ENCODE measurements at regions not wholly inside any gene's neighbourhood (a gene's known extent, or its start where the extent isn't known, plus 50 kb on each side); places are given as distances from the start of the nearest gene placed in this dataset.

GRCh38 chr4:164410401-164410800, 343.5 kb upstream of the SMIM31 start:
- no peak overlapping the region for H3K4me3 ChIP-seq (replicated peaks; ENCODE audit: low read depth, low read length)
- no peak for TF ChIP-seq CTCF (IDR thresholded peaks at IDR 0.05; ENCODE audit: low read depth, low read length, missing control alignments)
- DNase-seq (ENCODE audit: extremely low read depth, low read depth), result no peak

- no peak for DNase-seq (ENCODE audit: extremely low read depth, low read depth)
- TF ChIP-seq CTCF (IDR thresholded peaks at IDR 0.05; ENCODE audit: low read depth, low read length, missing control alignments), result no peak
- no peak overlapping the region for H3K4me3 ChIP-seq (replicated peaks; ENCODE audit: low read depth, low read length)
These were observed 341.7 kb upstream of the SMIM31 start for GRCh38 chr4:164412246-164412645.

- no peak for TF ChIP-seq CTCF (IDR thresholded peaks at IDR 0.05; ENCODE audit: low read depth, low read length, missing control alignments)
- H3K4me3 ChIP-seq (replicated peaks; ENCODE audit: low read depth, low read length), result no peak overlapping the region
- no peak for DNase-seq (ENCODE audit: extremely low read depth, low read depth)
These were observed 340.2 kb upstream of the SMIM31 start for GRCh38 chr4:164413743-164414142.

GRCh38 chr4:164423819-164424218, 330.1 kb upstream of the SMIM31 start:
- TF ChIP-seq CTCF (IDR thresholded peaks at IDR 0.05; ENCODE audit: low read depth, low read length, missing control alignments), result no peak

GRCh38 chr4:164424846-164425245, 329.1 kb upstream of the SMIM31 start:
- no peak for DNase-seq (ENCODE audit: extremely low read depth, low read depth)
- no peak overlapping the region for H3K4me3 ChIP-seq (replicated peaks; ENCODE audit: low read depth, low read length)
- TF ChIP-seq CTCF (IDR thresholded peaks at IDR 0.05; ENCODE audit: low read depth, low read length, missing control alignments), result no peak

More at GRCh38 chr4:164423819-164424218, 330.1 kb upstream of the SMIM31 start:
- DNase-seq (ENCODE audit: extremely low read depth, low read depth), result no peak
- H3K4me3 ChIP-seq (replicated peaks; ENCODE audit: low read depth, low read length), result no peak overlapping the region

GRCh38 chr4:164428561-164428960, 325.4 kb upstream of the SMIM31 start:
- no peak for DNase-seq (ENCODE audit: extremely low read depth, low read depth)
- no peak for TF ChIP-seq CTCF (IDR thresholded peaks at IDR 0.05; ENCODE audit: low read depth, low read length, missing control alignments)
- H3K4me3 ChIP-seq (replicated peaks; ENCODE audit: low read depth, low read length), result no peak overlapping the region

- H3K4me3 ChIP-seq (replicated peaks; ENCODE audit: low read depth, low read length), result no peak overlapping the region
- no peak for DNase-seq (ENCODE audit: extremely low read depth, low read depth)
- no peak for TF ChIP-seq CTCF (IDR thresholded peaks at IDR 0.05; ENCODE audit: low read depth, low read length, missing control alignments)
These were observed 315.6 kb upstream of the SMIM31 start for GRCh38 chr4:164438321-164438720.
